ENCODE measurements at regions not wholly inside any gene's neighbourhood (a gene's known extent, or its start where the extent isn't known, plus 50 kb on each side); places are given as distances from the start of the nearest gene placed in this dataset.

DNA sequence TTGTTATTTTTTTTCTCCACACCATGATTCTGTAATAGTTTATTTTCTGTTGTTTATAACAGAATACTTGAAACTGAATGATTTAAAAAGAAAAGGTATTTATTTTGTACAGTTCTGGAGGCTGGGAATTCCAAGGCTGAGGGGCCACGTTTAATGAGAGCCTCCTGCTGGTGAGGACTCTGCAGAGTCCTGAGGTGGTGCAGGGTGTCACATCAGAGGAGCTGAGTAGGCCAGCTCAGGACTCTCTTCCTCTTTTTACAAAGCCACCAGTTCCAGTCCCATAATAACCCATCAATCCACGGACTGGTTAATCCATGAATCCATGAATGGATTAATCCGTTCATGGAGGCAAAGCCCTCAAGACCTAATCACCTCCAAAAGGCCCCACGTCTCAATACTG lies 71.6 kb downstream of the TFAP2A start:
- ATAC-seq (ENCODE audit: low read depth) = no peak
- no TSS peak for BruUV-seq (replicated peaks)
- H3K4me3 ChIP-seq (ENCODE audit: insufficient read depth, low read depth, low read length) = no peak overlapping the region
- H3K9me1 ChIP-seq (ENCODE audit: insufficient read depth, low read length) = no peaks in the 10 kb centered on the region
- H2BK5ac ChIP-seq (ENCODE audit: low read depth, low read length, poor library complexity, severe bottlenecking) = no peak overlapping the region
- no peak overlapping the region for H4K5ac ChIP-seq (ENCODE audit: low read depth, low read length)
- H3K18ac ChIP-seq (ENCODE audit: low read depth, low read length) = no peak overlapping the region
- intact Hi-C loops (cut with micrococcal nuclease) (no loop called here), in situ Hi-C loops (cut with MboI; ENCODE audit: low sequenced_read_pairs) (no loop called here), dilution Hi-C loops (cut with HindIII; ENCODE audit: low sequenced_read_pairs, unreplicated experiment) (no loop called here)
- no peak overlapping the region for H3K56ac ChIP-seq (ENCODE audit: extremely low read depth, insufficient read depth, low read length)
- H4K91ac ChIP-seq (ENCODE audit: insufficient read depth, low read depth, low read length) = no peak overlapping the region
- no peaks in the 10 kb centered on the region for H3K4me1 ChIP-seq (ENCODE audit: control insufficient read depth, insufficient read depth, low read length)
- no peak overlapping the region for H3K4me2 ChIP-seq (ENCODE audit: low read depth, low read length)
- no peak overlapping the region for H2AFZ ChIP-seq (replicated peaks; ENCODE audit: low read length, poor library complexity)
- no peak for TF ChIP-seq CEBPB (IDR thresholded peaks at IDR 0.05; ENCODE audit: low read depth, low read length)
- no peak for TF ChIP-seq MAFK (IDR thresholded peaks at IDR 0.05; ENCODE audit: low read depth, low read length)
- TF ChIP-seq CHD1 (IDR thresholded peaks at IDR 0.05; ENCODE audit: low read depth, low read length) = no peak
- TF ChIP-seq, protein P1, sequence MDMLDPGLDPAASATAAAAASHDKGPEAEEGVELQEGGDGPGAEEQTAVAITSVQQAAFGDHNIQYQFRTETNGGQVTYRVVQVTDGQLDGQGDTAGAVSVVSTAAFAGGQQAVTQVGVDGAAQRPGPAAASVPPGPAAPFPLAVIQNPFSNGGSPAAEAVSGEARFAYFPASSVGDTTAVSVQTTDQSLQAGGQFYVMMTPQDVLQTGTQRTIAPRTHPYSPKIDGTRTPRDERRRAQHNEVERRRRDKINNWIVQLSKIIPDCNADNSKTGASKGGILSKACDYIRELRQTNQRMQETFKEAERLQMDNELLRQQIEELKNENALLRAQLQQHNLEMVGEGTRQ (IDR thresholded peaks at IDR 0.05; ENCODE audit: low read depth, low read length) = no peak
- no peak for TF ChIP-seq SMC3 (IDR thresholded peaks at IDR 0.05; ENCODE audit: low read depth, low read length)
- TF ChIP-seq RFX5 (IDR thresholded peaks at IDR 0.05; ENCODE audit: low read depth, low read length) = no peak
- TF ChIP-seq, protein P2, sequence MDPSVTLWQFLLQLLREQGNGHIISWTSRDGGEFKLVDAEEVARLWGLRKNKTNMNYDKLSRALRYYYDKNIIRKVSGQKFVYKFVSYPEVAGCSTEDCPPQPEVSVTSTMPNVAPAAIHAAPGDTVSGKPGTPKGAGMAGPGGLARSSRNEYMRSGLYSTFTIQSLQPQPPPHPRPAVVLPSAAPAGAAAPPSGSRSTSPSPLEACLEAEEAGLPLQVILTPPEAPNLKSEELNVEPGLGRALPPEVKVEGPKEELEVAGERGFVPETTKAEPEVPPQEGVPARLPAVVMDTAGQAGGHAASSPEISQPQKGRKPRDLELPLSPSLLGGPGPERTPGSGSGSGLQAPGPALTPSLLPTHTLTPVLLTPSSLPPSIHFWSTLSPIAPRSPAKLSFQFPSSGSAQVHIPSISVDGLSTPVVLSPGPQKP (IDR thresholded peaks at IDR 0.05; ENCODE audit: borderline replicate concordance, low read depth, low read length) = no peak
- TF ChIP-seq MAZ (IDR thresholded peaks at IDR 0.05; ENCODE audit: borderline replicate concordance, low read depth, low read length) = no peak
- TF ChIP-seq NFE2L2 (IDR thresholded peaks at IDR 0.05; ENCODE audit: low read depth, low read length) = no peak
- no peak for TF ChIP-seq RAD21 (IDR thresholded peaks at IDR 0.05; ENCODE audit: low read length)
- no peak for TF ChIP-seq POLR2A (IDR thresholded peaks at IDR 0.05; ENCODE audit: low read depth, low read length)
- no peak for TF ChIP-seq MXI1 (IDR thresholded peaks at IDR 0.05; ENCODE audit: borderline replicate concordance, low read depth, low read length)
- H4K8ac ChIP-seq (ENCODE audit: low read depth in 2 of 2, low read length in 2 of 2) = no peak overlapping the region
- no peak overlapping the region for H3K4ac ChIP-seq (ENCODE audit: low read depth, low read length)
- no peak overlapping the region for H3K9ac ChIP-seq (ENCODE audit: low read depth, low read length)
- H3K27ac ChIP-seq (ENCODE audit: insufficient read depth, low read length) = no peak overlapping the region
- no peak overlapping the region for H2BK15ac ChIP-seq (ENCODE audit: low read depth, low read length)
- H2BK20ac ChIP-seq (ENCODE audit: low read depth, low read length) = no peak overlapping the region
- no peaks in the 10 kb centered on the region for H3K36me3 ChIP-seq (ENCODE audit: control insufficient read depth, insufficient read depth, low read length)
- no peaks in the 10 kb centered on the region for H3K27me3 ChIP-seq (ENCODE audit: control insufficient read depth, insufficient read depth, low read length)
- H3K9me3 ChIP-seq (ENCODE audit: control insufficient read depth, insufficient read depth, low read length) = peaks cover 22% of the 10 kb centered on the region
- WGBS, 2 experiments (ENCODE audit: extremely low coverage in 2 of 2, insufficient read length in 1 of 2) = 37% methylated on average over 2 of the region's 4 CpGs; no CpG with 5 or more reads in 1 of the 2 experiments
- CTCF ChIA-PET = interaction anchor here (0.6 to 0.7 kb wide), 2 partner anchors 12 to 170 kb away, joined by 3 to 6 read pairs; no protein-coding TSS in a partner anchor
- H3K23ac ChIP-seq (ENCODE audit: low read depth, low read length) = no peak overlapping the region
- H4K20me1 ChIP-seq (ENCODE audit: insufficient read depth, low read length) = no peaks in the 10 kb centered on the region
- POLR2A ChIA-PET (ENCODE audit: unreplicated experiment) = no interaction called here
- no peak overlapping the region for H2BK120ac ChIP-seq (ENCODE audit: low read depth, low read length)
- DNase-seq = no peak
- H2AK5ac ChIP-seq (ENCODE audit: low read depth, low read length) = no peak overlapping the region
- H3K79me1 ChIP-seq (ENCODE audit: low read depth in 1 of 2, low read length in 2 of 2) = no peaks in the 10 kb centered on the region
- no peak overlapping the region for H2AK9ac ChIP-seq (replicated peaks; ENCODE audit: low read depth, low read length, poor library complexity)
- H3K14ac ChIP-seq (replicated peaks; ENCODE audit: low read depth, low read length) = no peak overlapping the region
